ENCODE measurements at regions not wholly inside any gene's neighbourhood (a gene's known extent, or its start where the extent isn't known, plus 50 kb on each side); places are given as distances from the start of the nearest gene placed in this dataset.
A peak's percentile ranks its signal among the peaks of the same experiment; 100 is the strongest.

DNA sequence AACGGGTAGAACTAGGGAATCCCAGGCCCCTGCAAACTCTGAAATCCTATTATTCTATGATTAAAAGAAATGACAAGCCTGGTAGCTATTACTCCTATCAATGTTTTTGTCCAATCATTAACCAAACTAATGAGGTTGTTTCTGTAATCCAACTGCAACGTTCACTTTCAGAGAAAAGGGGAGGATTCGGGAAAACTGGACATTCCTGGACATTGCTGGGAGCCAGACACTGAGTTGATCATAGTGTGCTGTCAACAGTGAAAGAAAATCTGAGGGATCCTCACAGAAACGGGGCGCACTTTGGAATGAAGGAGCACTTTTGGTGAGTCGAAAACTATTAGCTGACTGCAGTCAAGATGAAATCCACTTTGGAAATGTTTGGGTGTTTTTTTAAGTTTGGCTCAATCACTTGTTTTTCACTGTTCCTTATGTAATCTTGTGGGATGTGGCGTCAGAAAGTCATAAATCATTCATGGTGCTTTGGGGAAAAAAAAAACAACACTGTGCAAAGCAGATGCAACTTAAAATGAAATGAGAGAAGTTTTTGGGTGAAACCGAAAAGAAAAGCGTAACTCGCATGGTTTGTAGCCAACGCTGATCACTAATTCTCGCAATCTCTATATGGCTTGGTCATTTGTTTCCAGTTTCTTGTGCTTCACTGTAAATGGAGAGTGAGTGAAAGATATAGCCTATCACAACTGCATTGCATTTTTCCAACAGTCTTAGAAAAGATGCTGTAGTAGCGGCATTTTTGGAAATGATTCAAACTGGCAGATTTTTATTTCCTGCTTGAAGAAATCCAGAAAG lies 51.2 kb upstream of the ADRA1B start:
- Mint-ChIP-seq H3K9me3 (no peaks in the 10 kb centered on the region), H3K36me3 (ENCODE audit: insufficient read depth) (no peaks in the 10 kb centered on the region), H3K27me3 (ENCODE audit: low read depth) (peaks cover 31% of the 10 kb centered on the region), H3K4me3 (no peak overlapping the region), H3K4me1 (ENCODE audit: low read depth) (no peaks in the 10 kb centered on the region)
- ATAC-seq (peak in 1 of 2 donors; percentile 23), DNase-seq (no peak)

DNA sequence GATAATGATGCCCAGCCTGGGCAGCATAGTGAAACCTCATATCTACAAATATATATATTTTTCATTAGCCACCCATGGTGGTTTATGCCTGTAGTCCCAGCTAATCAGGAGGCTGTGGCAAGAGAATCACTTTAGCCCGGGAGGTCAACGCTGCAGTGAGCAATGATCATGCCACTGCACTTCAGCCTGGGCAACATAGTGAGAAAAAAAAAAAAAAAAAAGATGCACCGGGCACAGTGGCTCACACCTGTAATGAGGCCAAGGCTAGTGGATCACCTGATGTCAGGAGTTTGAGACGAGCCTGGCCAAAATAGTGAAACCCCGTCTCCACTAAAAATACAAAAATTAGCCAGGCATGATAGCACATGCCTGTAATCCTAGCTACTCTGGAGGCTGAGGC lies 50.2 kb upstream of the ADRA1B start:
- DNase-seq: no peak
- Mint-ChIP-seq H3K9me3 (no peaks in the 10 kb centered on the region), H3K4me3 (no peak overlapping the region), H3K4me1 (ENCODE audit: low read depth) (no peaks in the 10 kb centered on the region), H3K27me3 (ENCODE audit: low read depth) (peaks cover 35% of the 10 kb centered on the region), H3K36me3 (ENCODE audit: insufficient read depth) (no peaks in the 10 kb centered on the region)
- no peak for ATAC-seq

Data from activated T-cell treated with anti-CD3 and anti-CD28 coated beads, Interleukin-2, amount 50 U/mL, for 4 hours (primary cell).